Activated CD4-positive, CD25-positive, alpha-beta regulatory T cell (primary cell): ENCODE measurements at regions not wholly inside any gene's neighbourhood (a gene's known extent, or its start where the extent isn't known, plus 50 kb on each side); places are given as distances from the start of the nearest gene placed in this dataset.
"Not testable (repeated sequence)": the region's sequence is repeated elsewhere in the genome, so short reads cannot be mapped to it uniquely, and the experiment has no call there.

ENCODE experiments used
- DNase-seq, 4 experiments: peaks; one replicate each; lab custom pipeline; 2025; lab: John Stamatoyannopoulos, UW

DNA sequence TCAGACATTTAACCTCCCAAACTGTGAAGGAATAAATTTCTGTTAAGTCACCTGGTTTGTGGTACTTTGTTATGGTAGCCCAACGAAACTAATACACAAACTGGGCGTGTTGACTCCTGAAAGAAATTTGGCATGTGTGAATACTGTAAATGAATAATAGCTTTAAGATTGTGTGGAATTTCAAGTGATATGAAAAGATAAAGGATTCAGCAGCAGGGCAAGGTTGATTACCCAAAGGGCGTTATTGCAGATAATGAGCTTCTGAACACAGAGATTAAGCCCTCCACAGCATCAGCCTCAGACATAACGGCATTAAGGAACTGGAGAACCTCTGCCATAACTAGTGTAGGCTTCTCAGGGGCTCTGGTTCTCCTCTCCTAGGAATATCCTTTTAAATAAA is 451.5 kb upstream of the NECTIN3 start:
- DNase-seq, result no peak

DNA sequence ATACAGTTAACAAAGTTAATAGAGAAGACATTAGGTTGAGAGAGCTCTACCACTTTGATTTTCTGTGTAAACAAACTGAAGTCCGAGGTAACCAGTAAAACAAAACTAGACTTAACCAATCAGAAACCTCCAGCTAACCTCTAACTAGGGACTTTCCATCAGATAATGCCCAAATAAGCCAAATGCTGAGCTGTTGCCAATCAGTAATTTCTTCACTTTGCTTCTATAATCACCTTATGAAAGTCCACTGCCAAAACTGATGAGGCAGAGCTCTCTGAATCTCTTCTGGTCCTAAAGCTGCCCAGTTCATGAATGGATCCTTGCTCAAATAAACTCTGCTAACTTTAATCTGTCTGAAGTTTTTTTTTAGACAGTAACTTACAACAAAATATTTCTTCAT is 448.0 kb upstream of the NECTIN3 start:
- no peak for DNase-seq

DNA sequence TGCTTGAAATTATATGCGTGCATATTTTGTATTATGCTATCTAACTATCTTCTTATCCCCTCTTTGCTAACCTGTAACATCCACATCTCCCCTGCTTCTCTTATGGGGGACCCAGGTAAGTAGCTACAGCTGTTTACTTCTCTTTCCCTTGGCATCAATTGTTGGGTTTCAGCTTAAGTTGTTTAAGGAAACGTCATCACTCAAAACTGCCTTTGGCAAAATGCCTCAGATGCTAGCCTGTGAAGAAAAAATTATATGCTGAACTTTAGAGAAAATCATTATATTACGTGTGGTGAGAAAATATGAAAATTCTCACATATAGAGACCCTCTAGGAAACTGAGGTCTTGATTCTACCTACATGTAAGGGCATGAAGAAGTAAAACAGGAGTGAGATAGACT is 447.0 kb upstream of the NECTIN3 start:
- DNase-seq, result no peak

DNA sequence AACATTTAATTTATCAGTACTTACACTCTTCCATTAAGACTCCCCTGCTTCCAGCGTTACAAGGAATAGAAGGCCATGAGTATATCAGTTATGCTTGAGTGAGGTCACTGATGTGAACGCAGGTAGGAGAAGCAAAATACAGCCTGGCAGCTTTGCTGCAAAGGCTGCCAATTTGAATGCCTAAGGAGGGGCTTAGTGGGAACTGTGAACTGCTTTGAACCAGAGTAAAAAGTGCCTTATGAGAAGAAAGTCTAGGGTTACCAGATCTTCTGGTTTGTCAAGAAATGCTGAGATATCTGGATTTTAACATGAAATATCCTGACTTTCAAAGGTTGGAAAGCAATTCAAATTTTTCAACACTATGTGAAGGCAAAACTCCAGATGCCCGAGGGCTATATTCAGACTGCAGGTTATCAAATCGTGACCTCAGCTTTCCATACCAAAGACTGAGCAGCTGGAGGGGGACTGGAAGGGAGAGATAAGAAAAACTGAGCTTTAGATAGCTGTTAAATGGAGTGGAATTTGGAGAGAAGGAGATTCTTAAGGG is 446.3 kb upstream of the NECTIN3 start:
- no peak for DNase-seq

DNA sequence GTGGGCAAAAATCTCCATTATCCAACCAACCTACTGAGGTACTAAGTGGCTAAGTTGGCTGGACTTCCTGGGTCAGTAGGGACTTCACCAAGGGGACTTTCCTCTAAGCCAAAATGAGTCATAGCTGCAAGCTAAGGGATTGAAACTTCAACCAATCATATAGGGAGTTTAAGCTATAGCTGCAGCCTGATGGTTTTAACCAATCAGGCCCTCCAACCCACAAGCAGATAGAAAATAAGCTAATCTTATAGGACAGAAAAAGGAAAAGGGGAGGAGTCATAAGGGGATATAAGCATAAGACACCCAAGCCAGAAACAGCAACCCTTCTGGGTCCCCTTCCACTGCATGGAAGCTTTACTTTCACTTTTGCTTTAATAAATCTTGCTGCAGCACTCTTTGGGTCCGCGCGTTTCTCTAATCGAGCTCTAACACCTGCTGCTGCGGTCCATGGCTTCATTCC is 444.9 kb upstream of the NECTIN3 start:
- not testable (repeated sequence) for DNase-seq

DNA sequence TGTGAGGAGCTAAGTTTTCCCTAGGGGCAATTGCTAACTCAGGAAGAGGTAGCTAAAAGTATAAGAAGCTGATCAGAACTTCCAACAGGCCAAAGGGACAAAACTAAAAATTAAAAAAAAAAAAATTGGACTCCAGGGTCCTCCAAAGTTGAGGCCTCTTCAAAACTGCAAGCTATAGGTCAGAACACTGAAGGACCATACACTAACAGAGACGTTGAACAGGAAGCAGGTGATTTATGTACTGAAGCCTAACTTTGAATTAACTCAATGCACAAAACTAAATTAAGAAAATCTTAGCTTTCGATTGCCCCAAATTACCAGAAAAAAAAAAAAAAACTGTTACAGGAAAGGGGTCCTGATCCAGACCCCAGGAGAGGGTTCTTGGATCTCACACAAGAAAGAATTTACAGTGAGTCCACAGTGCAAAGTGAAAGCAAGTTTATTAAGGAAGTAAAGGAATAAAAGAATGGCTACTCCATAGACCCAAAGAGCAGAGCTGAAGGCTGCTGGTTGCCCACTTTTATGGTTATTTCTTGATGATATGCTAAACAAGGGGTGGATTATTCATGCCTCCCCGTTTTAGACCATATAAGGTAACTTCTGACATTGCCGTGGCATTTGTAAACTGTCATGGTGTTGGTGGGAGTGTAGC is 442.8 kb upstream of the NECTIN3 start:
- no peak for DNase-seq

DNA sequence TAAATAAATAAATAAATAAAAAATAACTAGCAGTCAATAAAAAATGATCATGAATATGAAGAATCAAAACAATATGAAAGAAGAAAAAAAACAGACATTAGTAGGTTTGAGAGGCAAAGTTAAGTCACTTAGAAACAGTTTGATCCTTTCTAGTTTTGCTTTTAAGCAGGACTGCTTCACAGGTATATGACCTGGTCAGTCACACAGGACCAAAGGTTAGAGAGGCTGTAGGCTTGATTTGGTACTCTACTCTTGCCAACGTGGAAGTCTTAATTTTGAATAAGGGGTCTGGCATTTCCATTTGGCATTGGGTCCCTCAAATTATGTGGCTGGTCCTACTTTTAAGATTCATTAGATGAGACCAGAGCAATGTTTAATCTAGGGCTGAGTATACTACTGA is 441.7 kb upstream of the NECTIN3 start:
- DNase-seq, result no peak

DNA sequence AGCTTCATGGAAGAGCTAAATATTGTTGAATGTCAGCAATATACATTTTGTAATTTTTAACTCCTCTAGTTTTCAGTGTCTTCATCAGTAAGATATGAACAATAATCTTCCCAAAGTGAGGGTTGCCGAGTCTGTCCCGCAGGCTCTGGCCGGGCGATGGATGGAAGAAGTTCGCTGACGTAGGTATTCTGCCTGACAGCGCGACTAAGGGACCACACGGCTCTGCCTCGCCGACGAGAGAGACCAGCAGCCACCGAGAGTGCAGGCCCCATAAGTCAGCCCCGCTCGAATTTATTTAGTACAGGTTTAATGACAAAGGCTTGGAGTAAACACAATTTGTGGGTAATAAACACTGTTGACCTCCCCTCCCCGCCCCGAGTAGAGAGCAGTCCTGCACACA is 427.4 kb upstream of the NECTIN3 start:
- DNase-seq, result no peak

DNA sequence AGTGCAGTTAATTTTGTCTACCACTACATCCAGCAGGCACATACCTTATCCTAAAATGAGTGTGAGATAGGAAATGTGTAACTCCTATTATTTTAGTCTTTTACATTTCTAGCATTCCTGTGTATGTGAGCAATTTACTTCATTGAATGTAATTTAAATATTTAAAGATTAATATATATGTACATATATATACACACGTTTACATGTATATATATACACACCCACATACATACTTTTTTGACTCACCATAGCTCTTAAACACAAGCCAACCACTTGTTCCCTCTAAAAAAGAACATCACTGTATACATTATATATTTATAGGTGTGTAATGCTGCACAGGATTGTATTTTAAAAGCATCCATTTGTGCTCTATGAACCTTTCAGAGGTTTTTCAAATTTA is 425.6 kb upstream of the NECTIN3 start:
- no peak for DNase-seq

DNA sequence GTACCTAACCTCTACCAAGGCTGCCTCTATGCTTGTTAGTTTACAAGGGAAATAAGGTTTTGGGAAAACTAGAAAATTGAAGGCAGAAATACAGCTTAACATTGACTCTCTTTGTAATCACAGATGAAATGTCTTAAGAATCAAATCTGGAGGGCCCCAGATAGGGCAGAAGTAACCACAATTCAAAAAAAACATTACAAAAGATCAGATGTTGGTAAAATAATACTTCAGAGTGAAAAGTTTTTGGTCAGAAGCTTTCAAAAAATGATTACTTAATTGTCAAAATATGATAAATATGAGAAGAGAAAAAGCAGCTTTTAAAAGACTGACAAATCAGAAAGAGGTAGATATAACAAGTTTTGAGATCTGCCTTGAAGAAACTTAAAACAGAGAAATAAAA is 425.1 kb upstream of the NECTIN3 start:
- no peak for DNase-seq

DNA sequence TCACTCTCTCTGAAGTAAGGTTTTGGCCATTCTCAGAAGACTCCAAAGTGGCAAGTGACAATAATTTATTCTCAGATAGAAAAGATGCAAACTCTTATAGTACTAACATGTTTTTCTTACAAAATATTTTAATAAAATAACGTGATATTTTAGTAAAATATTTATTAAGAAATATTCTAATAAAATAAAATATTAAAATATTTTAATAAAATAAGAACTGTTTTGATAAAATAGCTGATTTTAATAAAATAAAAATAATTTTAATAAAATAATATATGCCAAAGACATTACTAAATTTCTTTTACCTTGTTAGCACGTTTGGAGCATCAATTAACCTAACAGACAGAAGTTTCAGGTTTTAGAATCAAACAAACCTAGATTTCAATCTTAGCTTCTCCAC is 424.0 kb upstream of the NECTIN3 start:
- DNase-seq, result no peak

DNA sequence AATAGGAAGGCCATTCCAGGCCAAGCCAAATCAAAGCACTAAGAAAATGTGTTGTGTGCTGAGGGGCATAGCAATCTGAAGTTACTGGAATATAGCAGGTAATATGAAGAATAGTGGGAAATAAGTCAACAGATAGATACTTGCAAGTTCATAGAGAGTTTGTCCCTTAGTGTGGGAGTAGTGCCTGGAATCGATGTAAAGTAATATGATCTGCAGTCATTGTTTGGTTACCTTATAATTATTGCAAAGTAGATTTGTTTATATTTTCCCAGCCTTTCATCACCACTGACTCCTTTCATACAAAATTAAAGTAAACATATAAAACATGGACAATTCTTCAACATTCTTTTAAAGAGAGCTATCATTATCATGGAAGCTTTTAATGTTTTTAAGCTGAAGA is 420.9 kb upstream of the NECTIN3 start:
- no peak for DNase-seq

DNA sequence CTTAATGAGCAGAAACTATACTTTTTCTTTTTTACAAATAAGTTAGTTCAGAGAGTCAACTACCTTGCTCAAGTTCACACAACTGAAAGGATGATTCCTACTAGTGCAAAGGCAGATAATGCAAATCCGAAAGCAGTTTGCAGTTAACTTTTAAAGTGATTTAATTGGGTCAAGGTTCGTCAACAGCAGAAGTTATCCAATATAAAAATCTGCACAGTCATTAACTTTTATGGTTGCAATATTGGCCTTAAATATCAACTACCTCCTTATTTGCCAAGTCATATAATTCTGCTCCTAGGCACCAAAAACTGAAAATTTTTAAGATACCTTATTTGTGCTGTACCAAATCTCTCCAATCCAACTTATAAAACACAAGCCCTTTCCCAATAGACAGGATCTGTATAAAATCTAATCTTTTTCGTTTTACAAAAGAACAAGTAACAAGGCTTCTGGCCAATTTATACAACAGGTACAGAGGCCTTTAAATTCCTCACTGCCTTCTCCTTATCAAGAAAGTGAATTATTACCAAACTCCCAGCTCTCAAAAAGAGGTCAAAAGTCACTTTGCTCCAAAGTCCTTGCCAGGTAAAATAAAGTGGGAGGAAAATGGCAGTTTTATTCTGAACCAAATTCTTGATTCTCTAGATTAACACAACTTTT is 416.6 kb upstream of the NECTIN3 start:
- DNase-seq, result no peak

DNA sequence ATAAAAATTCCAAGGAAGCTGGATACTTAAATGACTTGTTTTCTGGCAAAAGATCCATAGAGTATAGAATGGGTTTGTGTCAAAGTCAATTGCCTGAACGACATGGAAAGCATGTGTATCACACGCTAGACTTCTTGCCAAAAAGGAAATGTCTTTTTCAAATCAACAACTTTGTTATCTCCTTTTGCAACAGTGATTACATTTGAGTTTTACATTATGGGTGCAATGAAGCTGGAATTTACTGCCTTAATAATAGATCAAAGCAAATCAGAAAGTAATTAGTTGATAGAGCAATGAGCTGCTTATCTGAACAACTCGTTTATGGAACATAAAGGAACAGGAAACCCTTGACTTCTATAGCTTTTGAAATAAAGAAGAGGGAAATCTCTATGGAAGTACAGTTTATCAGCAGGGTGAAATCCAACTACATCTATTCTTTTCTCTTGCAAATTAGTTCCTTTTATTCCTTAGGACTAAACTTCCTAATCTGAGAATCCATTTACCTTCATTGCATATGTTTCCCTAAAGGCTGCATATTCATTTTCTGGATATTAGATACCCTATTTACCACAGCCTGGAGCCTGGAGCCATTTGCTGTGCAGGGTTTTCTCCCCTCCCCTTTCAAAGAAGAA is 415.1 kb upstream of the NECTIN3 start:
- DNase-seq, result no peak

DNA sequence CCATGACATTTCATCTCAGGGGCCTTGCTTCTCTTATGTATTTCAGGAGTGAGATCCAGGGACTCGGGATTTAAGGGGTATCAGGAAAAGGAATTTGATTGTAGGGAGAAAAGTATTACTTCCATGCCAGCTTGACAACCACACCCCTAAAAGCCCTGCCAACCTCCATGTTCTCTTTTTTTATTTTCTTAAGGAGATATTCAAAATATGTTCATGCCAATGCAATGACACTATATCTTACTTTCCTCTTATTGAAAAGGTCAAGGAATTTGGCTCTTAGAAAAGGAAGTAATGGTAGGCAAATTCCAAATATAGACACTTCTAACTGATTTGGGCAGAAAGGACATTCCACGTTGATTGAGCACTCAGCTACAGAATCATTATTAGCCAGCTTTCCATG is 407.5 kb upstream of the NECTIN3 start:
- no peak for DNase-seq

DNA sequence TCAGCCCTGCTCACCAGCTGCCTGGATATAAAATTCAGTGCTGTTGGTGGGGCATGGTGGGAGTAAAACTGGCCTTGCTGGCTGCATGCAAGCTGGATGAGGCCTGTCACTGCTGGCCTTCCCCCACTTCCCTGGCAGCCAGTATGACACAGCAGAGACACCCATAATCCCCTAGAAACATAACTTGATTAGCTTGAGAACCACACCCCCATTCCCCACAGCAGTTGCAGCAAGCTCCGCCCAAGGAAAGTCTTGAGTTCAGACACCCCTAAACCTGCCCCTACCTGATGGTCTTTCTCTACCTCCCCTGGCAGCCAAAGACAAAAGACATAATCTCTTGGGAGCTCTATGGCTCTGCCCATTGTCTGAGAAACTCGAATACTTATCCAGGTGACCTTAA is 405.1 kb upstream of the NECTIN3 start:
- no peak for DNase-seq

DNA sequence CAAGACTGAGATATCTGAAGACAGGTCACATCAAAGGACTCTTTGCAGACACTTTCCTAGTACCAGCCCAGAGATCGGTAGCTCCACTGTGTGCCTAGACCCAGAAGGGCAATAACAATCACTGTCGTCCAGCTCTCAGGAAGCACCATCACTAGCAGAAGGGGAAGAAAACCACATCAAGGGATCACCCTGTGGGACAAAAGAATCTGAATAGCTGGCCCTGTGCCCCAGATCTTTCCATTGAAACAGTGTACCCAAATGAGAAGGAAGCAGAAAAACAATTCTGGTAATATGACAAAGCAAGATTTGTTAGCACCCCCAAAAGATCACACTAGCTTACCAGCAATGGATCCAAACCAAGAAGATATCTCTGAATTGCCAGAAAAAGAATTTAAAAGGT is 404.4 kb upstream of the NECTIN3 start:
- DNase-seq, result no peak

DNA sequence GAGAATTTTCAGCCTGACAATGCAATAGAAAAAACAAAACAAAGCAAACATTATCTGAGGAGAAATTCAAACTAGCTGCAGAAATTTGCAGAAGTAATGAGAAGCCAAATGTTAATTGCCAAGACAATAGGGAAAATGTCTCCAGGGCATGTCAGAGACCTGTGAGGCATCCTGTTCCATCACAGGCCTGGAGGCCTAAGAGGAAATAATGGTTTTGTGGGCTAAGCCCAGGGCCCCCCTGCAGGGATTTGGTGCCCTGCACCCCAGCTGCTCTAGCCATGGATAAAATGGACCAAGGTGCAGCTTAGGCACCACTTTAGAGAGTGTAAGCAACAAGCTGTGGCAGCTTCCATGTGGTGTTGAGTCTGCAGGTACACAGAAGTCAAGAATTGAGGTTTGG is 401.2 kb upstream of the NECTIN3 start:
- no peak for DNase-seq

DNA sequence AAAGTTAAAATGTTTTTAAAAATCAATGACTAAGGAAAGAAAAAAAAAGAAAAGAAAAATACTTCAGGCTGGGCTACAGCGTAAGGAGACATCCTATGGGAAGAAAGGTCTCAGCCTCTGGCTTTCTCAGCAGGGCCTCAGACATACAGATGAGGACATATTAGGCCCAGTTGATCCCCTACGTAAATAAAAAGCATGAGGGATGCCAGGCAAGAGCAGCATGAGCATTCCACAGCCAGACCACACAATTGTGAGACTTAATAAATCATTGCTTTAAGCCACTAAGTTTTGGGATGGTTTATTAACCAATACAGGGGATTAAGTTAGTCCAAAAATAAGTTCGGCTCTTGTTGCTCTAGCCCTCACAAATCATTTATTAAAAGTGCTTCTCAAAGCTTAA is 394.1 kb upstream of the NECTIN3 start:
- no peak for DNase-seq

DNA sequence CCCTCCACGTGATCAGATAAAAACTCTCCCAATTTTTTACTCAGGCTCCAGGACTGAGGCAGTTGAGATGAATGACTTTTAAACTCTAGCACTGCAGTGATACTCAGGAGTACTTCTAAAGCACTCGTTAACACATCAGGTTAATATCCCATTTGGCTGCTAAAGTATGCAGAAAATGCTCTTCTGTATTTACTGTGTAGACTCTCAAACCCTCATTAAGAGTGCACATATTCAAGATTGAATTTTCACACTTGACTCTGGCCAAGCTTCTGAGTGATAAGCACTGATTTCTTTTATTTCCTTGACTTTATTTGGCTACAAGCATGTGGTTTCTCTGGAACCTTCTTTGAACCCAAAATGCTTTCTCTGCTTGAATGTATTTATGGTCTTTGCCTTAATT is 392.3 kb upstream of the NECTIN3 start:
- DNase-seq, result no peak

DNA sequence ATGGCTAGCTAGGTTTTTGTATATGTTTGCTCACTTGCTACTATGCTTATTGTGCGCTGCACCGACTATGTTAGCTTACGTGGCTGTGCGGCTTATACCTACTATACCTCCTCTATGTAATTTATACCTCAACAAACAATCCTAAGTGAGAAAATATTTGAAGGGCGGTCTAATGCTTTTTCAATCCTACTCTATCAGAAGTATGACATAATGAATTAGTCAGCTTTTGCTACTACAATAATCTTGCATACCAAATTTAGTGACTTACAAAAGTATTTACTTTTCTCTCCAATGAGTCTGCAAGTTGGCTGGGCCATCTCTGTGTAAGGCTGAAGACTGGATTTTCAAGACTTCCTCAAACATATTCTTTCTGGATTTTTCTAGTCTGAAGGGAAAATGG is 391.2 kb upstream of the NECTIN3 start:
- no peak for DNase-seq

DNA sequence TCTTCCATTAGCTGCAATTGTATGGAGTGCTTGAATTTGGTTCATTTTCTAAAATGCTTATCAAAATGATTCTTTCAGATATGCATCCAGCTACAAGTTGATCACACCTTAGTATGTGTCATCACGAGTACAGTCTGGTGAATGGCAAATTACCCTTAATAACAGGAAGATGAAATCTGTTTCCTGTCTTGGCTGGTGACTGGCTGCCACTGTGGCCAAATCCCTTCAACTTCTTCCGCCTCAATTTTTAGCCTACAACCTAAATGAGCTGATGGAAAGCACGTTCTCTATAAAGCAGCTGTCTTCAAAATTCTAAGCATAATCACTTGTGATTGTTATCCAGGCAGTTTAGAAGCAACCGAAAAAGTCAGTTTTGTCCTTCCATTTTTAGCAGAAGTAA is 387.1 kb upstream of the NECTIN3 start:
- DNase-seq, result no peak

DNA sequence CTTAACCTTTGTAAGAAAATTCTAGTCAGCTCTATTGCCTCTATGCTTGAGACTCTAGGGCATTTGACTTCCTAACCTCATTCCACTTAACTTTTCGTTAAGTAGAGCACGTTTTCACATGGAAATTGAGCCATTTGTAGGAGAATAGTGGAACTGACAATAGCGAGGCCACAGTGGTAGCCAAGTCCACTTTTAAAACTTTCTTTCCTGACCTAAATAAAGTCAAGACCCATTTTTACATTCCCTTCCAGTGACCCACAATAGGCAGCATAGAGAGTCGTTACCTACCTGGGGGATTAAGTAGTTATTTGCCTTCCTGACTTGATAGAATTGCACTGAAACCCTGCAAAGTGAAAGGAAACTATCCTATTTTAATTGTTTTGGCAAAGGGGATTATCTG is 386.0 kb upstream of the NECTIN3 start:
- DNase-seq, result no peak
